ENCODE measurements at regions not wholly inside any gene's neighbourhood (a gene's known extent, or its start where the extent isn't known, plus 50 kb on each side); places are given as distances from the start of the nearest gene placed in this dataset.
"Not testable (repeated sequence)": the region's sequence is repeated elsewhere in the genome, so short reads cannot be mapped to it uniquely, and the experiment has no call there.

DNA sequence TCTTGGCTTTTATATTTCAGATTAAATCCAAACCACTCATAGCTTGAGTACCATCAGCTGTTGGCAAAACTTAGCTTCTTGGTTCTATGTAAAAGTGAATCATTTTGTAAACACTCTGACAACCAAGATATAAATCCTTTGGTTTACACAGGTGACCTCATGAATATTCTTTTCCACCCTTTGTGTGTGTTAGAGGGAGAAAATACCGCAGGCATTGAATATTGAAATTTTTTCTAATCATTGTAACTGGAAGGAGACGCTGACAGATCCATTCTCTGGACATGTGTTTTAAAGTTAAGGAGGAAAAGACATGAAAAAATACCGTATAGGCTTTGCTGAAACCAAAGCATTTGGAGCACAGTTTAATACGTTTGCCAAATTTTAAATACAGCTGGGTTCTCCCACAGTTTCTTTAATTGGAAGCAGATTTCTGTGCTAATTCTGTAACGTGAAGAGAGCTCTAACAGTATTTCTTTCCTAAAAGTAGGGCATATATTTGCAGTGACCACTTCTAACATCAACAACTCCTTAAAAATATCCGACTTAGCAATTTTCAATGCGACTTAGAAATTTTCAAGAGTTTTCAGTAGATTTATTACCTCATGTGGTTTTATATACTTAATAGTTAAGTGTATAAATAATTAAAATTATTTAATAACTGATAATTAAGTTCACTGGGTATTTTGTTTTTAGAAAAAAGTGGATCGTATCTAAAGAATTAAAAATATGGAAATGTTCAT, 388.2 kb downstream of the USP25 start:
- DNase-seq: no peak

DNA sequence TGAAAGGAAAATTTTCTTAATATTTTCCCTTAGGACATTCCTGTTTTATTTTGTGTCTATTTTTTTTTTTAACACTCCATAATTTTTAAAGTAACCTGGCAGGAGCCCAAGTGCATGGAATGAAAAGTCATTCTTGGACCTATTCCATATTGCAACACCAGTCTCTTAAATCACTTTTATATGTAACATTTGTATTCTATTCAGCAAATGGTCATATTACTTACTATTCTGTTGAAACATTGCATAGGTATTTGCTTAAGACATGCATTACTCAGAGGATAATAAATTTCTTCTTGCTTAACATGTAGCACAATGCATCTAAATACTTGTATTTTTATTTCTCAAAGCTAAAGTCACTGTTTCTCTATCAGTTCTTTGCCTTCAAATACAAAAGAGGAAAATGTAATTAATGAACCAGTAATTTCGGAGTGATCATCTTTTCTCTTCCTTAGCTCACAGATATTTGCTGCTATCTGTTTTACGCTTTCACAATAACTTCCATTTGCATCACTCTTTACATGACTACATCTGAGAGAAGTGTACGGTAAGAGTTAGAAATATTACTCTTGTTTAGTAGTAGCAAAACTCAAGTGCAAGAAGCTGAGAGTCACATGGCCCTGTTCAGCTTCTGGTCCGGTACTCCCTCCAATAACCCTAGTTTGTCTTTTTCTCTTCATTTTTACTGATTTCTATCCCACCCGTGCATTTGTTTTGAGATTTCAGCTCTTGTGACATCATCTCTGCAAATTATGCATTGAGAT, 394.8 kb downstream of the USP25 start:
- DNase-seq: no peak

DNA sequence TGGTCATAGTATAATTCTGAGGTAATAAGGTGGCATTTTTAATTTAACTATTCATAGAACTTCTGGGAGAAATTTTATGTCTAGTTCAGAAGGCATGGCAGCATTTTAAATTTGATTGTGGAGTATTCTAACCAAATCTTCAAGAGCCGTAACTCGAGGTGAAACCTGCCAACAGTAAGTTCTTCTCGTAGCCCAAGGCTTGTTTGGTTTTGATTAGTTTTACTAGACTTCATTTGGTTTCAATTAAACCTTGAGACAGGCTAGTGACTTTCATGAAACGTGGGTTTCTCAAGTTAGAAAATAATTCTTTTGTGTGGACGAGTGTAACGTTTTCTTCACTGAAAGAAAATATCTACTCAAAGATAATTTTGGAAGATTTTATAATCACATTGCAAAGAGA, 395.5 kb downstream of the USP25 start:
- DNase-seq: no peak

DNA sequence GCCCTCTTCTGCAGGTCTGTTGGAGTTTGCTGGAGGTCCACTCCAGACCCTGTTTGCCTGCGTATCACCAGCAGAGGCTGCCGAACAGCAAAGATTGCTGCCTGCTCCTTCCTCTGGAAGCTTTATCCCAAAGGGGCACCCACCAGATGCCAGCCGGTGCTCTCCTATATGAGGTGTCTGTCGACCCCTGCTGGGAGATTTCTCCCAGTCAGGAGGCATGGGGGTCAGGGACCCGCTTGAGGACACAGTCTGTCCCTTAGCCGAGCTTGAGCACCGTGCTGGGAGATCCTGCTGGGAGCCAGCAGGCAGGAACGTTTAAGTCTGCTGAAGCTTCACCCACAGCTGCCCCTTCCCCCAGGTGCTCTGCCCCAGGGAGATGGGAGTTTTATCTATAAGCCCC, 402.7 kb downstream of the USP25 start:
- not testable (repeated sequence) for DNase-seq

DNA sequence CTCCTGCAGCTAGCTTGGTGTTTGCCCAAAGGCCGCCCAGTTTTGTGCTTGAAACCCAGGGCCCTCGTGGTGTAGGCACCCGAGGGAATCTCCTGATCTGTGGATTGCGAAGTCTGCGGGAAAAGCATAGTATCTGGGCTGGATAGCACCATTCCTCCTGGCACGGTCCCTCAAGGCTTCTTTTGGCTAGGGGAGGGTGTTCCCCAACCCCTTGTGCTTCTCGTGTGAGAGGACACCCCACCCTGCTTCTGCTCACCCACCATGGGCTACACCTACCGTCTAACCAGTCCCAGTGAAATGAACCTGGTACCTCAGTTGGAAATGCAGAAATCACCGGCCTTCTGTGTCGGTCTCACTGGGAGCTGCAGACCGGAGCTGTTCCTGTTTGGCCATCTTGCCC, 403.5 kb downstream of the USP25 start:
- DNase-seq: no peak

DNA sequence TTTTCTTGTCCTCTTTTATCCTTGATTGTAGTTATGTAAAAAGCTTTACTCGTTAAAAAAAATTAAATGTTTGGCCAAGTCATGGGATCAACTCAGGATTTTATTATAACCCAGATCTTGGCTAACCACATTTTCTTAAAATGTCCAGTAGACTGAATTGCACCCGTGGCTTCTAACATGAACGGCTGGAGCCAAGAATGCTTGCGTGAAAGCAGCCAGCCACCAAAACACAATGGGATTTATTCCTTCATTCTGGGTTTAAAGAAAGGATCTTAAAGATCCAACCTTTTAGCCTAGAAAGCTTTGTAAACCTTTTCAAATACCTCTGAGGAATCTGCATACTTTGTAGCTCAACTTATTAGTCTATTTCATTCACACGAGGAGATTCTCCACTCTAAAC, 404.4 kb downstream of the USP25 start:
- DNase-seq: no peak

DNA sequence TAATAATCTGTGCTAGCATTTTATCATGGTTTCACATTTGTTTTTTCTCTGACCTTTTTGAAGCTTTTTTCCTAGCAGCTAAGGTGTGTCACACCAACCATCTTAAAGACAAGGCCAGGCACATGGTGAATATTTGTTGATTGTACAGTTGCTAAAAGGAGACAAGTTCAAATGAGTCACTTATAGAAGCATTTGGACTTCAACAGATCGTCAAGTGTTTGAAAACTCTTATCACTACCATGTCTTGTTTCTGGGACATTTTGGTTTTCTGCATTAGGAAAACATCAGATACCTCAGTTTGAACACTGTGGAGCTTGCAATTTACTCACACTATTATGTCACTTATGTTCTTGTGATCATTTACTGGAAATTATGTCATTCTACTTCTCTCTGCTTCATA, 407.3 kb downstream of the USP25 start:
- DNase-seq: no peak

DNA sequence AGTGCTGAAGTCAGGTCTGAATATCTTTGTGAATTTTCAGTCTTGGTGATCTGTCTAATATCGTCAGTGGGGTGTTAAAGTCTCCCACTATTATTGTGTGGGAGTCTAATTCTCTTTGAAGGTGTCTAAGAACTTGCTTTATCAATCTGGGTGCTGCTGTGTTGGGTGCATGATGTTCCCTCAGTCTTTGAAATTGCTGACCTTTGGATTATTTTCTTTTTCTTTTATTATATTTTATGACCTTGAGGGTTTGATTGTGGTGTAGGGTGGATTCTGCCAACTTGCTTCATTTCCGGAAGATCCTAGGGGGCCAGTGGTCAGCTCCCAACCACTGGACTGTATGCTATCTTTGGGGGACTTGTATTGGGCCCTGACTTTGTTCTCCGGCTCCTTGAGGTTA, 415.3 kb downstream of the USP25 start:
- no peak for DNase-seq

DNA sequence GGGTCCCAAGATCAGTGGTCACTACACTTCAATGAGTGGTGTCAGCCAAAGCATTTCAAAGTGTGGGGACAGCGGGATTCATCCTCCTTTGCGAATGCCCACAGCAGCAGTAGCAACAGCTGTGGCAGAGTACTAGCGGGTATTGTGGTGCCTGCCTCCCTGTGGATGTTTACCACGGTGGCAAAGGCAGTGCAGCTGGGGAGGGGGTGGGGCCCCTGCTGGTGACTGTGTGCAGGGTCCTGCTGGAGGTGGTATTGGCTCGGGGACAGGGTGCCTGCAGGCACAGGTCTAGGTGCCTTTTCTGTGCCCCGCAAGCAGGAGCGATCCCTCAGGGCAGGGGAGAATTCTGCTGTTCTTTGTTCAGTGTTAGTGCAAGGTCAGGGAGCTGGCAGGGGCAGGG, 415.7 kb downstream of the USP25 start:
- DNase-seq: no peak

DNA sequence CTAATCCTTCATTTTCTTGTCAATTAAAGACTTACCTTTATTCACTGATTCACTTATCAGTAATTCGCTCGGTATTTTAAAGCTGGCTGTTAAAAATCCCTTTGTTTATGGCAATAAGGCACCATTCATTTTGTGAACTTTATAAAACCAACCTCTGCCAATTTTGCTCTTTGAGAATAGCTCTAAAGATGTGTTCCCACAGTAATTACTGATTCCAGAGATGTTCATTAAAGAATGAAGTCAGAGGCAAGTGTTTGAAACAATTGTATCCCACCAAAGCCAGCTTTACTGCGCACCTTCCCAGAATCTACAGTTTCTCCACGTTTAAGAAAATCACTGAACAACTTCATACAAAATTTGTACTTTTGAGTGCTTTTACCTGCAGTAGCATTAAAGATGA, 424.5 kb downstream of the USP25 start:
- DNase-seq: no peak

DNA sequence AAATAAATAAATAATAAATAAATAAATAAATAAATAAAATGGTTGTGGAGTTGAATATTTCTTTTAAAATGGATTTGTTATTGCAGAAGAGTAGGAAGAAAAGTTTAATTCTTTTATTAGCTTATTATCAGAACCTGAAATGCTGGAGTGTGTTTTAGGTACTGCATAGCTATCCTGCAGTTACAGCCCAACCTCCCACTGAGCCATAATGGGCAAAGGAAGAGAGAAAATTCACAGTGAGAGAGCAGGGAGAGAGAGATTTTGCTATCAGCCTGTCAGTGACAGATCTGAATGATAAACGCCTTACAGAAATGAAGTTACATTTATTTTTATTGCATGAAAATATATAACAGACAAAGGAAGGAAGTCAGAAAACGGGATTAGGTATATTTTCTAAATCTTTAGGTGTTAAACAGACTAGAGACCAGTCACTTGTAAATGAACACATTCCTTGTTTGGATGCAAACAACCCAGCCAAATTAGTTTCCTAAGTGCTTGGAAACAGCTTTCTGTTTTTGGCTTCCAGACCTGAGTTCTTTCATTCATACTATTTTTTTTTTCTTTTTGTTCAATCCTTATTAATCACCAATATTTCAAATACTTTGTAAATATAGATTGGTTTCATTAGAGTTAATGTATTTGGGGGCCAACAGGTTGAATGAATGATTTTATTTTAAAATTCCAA, 425.3 kb downstream of the USP25 start:
- DNase-seq: no peak

DNA sequence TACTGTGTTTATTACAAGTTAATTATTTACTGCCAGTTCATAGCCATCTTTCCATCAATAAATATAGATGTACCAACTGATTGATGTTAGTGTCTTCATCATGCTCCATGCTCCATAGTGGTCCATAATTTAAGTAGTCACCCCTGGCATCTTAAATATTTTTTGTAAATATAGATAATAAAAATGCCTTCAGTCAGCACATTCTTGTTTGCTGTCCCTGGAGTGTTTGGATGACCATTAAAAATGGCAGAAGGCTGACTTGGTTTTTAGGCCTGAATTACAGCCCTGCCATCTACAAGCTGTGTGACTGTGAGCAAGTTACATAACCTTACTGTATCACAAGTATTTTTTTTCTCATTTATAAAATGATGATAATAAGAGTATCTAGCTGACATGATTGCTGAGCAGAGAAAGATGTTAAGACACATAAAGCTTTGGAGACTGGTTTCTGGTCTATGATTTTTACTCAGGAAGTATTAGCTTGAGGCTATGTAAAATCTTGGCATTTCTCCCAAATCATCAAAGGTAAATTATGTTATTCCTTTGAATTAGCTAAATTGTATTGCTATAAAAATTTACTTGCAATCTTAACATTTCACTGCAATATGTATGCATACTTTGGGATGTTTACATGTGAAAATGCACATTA, 427.2 kb downstream of the USP25 start:
- no peak for DNase-seq

DNA sequence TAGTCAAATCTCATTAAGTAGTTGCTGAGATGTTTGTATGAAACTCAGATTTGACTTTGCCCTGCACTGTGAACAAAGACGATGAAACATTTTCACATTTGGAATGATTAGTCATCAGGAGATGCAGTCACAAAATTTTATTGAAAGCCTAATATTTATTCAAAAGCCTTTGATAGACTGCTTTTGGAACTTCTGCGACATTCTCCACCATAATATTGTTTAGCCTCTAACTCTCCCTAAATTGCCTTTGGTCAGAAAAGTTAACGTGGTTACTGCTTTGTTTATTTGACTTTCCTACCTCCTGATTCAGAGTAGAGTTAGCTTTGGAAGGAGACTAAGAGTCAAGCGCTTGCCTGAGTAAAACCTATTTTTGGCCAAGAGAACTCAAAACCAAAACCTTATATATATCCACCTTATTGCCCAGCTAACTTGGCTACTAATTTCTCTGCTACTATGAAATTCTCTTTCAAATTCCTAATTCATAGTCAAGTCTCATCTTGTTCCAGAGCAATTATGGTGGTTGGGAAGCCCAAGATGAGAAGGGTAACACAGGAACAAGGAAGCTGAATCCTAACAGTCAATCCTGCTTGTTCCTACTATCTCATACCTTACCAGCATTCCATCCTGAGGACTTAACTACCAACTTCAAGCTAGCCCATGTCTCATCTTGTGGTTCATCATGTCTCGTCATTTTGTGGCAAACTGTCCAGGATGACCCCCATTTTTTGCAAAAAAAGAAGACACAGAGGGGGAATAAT, 429.6 kb downstream of the USP25 start:
- DNase-seq: no peak

DNA sequence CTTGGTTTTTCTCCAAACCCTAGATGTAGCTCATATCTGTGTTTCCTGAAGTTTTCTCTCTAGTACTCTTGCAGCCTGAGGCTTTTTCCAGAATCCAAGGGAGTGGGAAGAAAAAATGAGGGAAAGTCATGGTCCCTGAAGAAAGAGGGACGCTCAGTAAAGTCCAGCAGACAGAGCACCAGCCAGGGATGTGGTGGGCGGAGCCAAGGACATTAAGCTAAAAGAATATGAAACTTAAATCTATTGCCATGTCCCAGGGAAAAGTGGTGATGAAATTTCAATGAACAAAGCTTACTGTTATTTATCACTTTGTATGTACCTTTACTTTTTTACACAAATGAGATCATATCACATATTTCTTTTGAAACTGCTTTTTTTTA, 430.2 kb downstream of the USP25 start:
- DNase-seq: no peak

DNA sequence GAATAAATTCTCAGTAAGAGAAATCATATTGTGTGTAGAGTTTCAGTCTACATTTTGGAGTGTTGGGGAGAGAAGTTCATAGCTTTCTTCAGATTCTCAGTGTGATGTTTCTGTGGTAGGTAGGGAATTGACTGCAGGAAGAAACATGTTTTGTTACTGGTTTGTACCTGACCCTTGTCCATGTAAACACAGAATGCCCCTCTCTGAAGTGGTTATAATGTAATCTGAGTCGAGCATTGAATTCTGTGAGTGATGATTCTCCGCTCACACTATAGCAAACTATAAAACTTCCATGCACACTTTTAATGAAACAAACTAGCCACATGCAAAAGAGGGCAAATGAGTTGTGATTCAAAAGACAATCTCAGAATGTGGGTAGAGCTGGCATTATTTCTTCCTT, 433.2 kb downstream of the USP25 start:
- no peak for DNase-seq

DNA sequence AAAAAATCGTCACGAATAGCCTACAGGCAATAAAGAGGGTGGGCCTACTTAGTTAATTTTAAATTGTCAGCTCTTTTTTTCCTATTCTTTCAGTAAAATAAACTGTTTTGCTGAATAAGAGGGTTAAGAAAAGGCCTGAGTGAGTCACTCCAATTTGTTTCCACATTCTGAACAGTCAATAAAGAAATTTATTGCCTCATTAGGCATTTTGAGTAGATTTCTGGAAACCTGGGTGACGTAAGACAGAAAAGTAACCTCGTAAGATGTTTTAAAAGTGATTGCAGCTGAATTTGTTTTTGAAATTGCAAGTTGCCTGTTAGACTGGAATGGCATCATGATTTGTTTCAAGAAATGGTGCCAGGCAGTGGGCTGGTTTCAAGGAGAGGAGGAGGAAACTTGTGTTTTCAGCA, 439.3 kb downstream of the USP25 start:
- DNase-seq: no peak

DNA sequence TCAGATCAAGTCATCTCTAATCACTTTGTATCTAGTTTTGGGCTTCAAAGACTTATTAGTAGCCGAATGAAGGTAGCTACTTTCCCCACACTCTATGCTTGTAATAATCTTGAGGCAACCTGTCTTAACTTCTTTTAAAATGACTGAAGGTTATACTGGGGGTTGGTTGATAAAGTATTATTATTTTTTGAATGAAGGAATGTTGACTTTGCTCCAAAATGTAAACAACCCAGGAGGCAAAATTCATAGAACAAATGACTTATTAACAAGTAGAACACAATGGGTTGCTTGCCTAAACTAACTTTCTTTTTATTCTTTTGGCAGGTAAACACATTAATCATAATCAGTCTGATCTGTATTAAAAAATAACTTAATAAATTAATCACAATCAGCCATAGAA, 440.0 kb downstream of the USP25 start:
- no peak for DNase-seq

DNA sequence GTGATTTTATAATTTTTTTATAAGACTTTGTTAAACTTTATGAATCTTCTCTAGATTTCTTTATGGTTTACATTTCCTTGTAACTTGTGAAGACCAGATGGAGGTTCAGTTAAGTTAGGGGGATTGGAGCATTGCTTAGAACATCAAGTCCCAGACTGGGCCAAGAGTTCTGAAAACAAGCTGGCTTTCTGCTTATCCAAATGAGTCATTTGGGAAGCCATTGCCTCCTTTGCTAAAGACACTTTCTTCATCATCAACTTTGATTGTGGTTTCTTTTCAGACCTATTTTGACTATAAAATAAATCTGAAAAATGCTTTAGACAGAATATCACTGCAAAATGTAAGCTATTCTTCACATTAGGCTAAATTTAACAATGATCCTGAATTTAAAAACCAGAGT, 446.8 kb downstream of the USP25 start:
- DNase-seq: no peak

DNA sequence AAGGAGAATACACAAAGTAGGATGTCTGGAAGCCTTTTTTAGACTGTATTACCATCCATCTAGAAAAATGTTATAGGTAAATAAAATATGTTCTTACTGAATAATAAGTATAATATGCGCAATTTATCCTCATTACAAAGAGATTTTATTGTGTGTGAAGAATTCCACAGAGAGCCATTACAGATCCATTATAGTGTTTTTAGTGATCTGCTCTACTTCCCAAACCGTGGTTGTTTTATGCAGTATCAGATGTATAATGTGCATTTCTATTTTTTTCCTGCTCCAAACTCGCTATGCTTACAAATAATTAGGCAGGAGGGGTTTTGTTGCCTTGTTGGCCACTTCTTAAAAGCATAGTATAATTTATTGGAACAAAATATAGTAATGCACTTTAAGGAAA, 447.8 kb downstream of the USP25 start:
- DNase-seq: no peak

DNA sequence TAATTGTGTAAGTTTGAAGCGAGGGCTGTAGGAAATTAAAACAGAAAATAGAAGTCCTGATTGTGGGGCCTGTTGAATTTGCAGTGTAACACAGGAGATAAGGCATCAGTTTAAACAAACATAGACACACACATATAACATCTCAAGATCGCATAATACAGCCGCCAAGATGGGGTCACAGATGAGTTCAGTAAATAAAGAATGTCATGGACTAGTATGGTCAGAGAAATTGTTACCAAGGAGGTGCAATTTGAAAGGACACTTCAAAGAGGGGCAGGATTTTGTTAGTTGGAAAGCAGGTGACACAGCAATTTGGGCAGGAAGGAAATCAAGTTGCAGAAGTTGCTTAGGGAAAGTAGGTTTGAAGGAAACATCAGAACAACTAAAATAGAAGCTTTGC, 450.0 kb downstream of the USP25 start:
- no peak for DNase-seq

DNA sequence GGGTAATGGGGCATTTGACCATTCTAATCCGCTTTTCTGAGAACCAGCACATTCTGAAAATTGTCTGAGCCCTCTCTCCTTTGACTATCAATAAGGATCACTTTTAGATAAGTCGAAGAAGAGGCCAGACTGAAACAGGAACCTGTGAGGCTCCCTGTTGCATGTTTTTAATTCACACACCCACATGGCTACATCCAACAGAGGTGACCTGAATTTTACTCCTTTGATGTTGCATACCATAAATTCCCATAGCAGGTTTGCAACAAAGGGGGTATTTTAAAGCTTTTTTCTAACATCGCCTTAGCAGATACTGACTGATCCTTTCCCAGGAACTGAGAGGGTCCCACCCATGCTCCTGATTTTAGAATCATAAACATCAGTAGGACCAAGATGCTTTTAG, 450.8 kb downstream of the USP25 start:
- no peak for DNase-seq

DNA sequence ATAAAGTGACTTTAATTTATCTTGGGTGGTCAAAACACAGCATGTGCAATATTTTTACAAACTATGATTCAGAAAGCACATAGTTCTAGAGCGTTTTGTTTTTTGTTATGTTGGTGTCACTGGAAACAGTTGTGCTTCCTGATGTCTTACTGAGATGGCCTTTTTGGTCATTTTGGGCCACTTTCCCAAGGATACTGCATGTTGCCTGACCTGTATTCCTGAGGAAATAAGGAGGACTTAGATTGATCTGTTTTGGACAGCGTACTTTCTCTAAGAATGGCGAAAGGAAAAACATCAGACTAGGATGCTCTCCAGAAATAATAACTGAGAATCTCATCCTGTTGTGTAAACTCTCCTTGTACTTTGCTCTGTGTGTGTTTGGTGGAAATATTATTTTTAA, 451.2 kb downstream of the USP25 start:
- no peak for DNase-seq

DNA sequence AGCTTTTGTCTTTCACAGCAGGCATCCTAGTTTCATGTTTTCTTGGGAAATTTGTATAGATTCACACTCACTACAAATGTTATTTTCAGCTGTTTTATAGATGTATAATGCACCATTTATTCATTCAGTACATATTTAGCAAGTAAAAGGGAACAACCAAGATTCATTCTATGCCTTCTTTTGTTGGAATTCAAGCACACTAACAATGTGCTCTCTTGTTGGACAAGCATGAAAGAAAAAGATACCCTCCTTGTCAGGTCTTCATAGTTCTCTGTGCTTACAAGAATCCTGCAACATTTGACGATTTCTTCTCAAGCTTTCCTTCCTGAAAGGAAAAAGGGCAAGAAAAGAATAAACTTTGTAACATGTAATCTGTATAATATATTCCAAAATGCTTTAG, 456.0 kb downstream of the USP25 start:
- no peak for DNase-seq

All from stimulated activated naive CD4-positive, alpha-beta T cell (primary cell).